ENCODE measurements at regions not wholly inside any gene's neighbourhood (a gene's known extent, or its start where the extent isn't known, plus 50 kb on each side); places are given as distances from the start of the nearest gene placed in this dataset.
"Not testable (repeated sequence)": the region's sequence is repeated elsewhere in the genome, so short reads cannot be mapped to it uniquely, and the experiment has no call there.

DNA sequence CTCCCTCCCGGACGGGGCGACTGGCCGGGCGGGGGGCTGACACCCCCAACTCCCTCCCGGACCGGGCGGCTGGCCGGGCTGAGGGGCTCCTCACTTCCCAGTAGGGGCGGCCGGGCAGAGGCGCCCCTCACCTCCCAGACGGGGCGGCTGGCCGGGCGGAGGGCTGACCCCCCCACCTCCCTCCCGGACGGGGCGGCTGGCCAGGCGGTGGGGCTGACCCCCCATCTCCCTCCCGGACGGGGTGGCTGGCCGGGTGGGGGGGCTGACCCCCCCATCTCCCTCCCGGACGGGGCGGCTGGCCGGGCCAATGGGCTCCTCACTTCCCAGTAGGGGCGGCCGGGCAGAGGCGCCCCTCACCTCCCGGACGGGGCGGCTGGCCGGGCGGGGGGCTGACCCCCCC, 502.0 kb upstream of the ALG10B start:
- not testable (repeated sequence) for ATAC-seq, H3K4me3 ChIP-seq, H3K4me1 ChIP-seq, H3K27me3 ChIP-seq, H3K27ac ChIP-seq, H3K36me3 ChIP-seq
- WGBS, 2 donors (ENCODE audit: low coverage in 1 of 2), result no CpG with 5 or more reads among the region's 35 CpGs
- H3K9me3 ChIP-seq, result peaks cover 0 to 71% (median 0%) of the 10 kb centered on the region in 3 donors

All from gastroesophageal sphincter (tissue), 4 donors.